ENCODE measurements at regions not wholly inside any gene's neighbourhood (a gene's known extent, or its start where the extent isn't known, plus 50 kb on each side); places are given as distances from the start of the nearest gene placed in this dataset.

- TF ChIP-seq POLR2A (IDR thresholded peaks at IDR 0.05; ENCODE audit: low read depth, low read length) (no peak), TAF1 (IDR thresholded peaks at IDR 0.05; ENCODE audit: borderline replicate concordance, low read depth, low read length) (no peak)
Measured at GRCh38 chr1:90411185-90411584, 305.9 kb downstream of the BARHL2 start.

Measured in GM12892 (cell line).